ENCODE measurements at regions not wholly inside any gene's neighbourhood (a gene's known extent, or its start where the extent isn't known, plus 50 kb on each side); places are given as distances from the start of the nearest gene placed in this dataset.
"Not testable (repeated sequence)": the region's sequence is repeated elsewhere in the genome, so short reads cannot be mapped to it uniquely, and the experiment has no call there.

DNA sequence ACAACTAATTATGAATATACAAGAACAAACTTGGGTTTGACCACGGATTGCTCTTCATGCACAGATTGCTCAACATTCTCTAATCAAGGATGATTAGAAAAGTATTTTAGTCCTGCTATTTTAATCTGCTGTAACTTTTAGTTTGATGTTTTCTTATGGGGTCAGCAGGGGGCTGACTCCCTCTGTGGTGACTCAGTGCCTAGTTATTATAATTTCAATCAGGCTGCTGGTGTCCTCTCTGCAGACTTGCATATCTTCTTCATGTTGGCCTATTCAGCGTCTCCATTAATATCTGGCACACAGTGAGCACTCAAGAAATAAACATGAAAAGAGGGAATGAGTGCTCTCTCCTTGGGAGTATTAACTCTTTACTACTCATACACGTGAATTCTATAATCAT, 223.8 kb upstream of the DDI1 start:
- TF ChIP-seq EZH2phosphoT487 (IDR thresholded peaks at IDR 0.05; ENCODE audit: low read depth, severe bottlenecking, unreplicated experiment) (no peak), EZH2 (IDR thresholded peaks at IDR 0.05; ENCODE audit: borderline replicate concordance) (no peak)
- TF ChIP-seq, protein P1, sequence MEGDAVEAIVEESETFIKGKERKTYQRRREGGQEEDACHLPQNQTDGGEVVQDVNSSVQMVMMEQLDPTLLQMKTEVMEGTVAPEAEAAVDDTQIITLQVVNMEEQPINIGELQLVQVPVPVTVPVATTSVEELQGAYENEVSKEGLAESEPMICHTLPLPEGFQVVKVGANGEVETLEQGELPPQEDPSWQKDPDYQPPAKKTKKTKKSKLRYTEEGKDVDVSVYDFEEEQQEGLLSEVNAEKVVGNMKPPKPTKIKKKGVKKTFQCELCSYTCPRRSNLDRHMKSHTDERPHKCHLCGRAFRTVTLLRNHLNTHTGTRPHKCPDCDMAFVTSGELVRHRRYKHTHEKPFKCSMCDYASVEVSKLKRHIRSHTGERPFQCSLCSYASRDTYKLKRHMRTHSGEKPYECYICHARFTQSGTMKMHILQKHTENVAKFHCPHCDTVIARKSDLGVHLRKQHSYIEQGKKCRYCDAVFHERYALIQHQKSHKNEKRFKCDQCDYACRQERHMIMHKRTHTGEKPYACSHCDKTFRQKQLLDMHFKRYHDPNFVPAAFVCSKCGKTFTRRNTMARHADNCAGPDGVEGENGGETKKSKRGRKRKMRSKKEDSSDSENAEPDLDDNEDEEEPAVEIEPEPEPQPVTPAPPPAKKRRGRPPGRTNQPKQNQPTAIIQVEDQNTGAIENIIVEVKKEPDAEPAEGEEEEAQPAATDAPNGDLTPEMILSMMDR (IDR thresholded peaks at IDR 0.05; ENCODE audit: poor library complexity), result no peak

DNA sequence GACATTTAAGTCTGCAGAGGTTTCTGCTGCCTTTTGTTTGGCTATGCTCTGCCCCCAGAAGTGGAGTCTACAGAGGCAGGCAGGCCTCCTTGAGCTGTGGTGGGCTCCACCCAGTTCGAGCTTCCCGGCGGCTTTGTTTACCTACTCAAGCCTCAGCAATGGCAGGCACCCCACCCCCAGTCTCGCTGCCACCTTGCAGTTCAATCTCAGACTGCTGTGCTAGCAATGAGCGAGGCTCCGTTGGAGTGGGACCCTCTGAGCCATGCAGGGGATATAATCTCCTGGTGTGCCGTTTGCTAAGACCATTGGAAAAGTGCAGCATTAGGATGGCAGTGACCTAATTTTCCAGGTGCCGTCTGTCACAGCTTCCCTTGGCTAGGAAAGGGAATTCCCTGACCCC, 216.1 kb upstream of the DDI1 start:
- H3K4me1 ChIP-seq (ENCODE audit: insufficient read depth); H3K4me2 ChIP-seq; H3K9me3 ChIP-seq (ENCODE audit: low read depth); H3K27ac ChIP-seq; H4K20me1 ChIP-seq (ENCODE audit: insufficient read depth, poor library complexity, severe bottlenecking); H3K9me2 ChIP-seq (replicated peaks; ENCODE audit: insufficient read depth); H3K79me2 ChIP-seq; H3K27me3 ChIP-seq; H2AFZ ChIP-seq; H3K4me3 ChIP-seq; H3K36me3 ChIP-seq (replicated peaks; ENCODE audit: insufficient read depth, low read depth); DNase-seq (ENCODE audit: low spot score): not testable (repeated sequence)
- 88% methylated on average over 8 of the region's 8 CpGs for WGBS (ENCODE audit: low lambda C conversion rate, missing lambda C conversion rate)

More for the DNA sequence above, 223.8 kb upstream of the DDI1 start:
- H3K36me3 ChIP-seq (replicated peaks; ENCODE audit: insufficient read depth, low read depth), result no peaks in the 10 kb centered on the region
- no peaks in the 10 kb centered on the region for H3K27me3 ChIP-seq
- no peak overlapping the region for H2AFZ ChIP-seq
- H3K4me1 ChIP-seq (ENCODE audit: insufficient read depth), result no peaks in the 10 kb centered on the region
- H3K9me2 ChIP-seq (replicated peaks; ENCODE audit: insufficient read depth), result no peaks in the 10 kb centered on the region
- no peak for DNase-seq (ENCODE audit: low spot score)
- H4K20me1 ChIP-seq (ENCODE audit: insufficient read depth, poor library complexity, severe bottlenecking), result no peaks in the 10 kb centered on the region
- H3K79me2 ChIP-seq, result no peaks in the 10 kb centered on the region
- WGBS (ENCODE audit: low lambda C conversion rate, missing lambda C conversion rate), result 76% methylated on average over 3 of the region's 3 CpGs
- no peaks in the 10 kb centered on the region for H3K9me3 ChIP-seq (ENCODE audit: low read depth)
- H3K27ac ChIP-seq, result no peak overlapping the region
- H3K4me3 ChIP-seq, result no peak overlapping the region
- no peak overlapping the region for H3K4me2 ChIP-seq

DNA sequence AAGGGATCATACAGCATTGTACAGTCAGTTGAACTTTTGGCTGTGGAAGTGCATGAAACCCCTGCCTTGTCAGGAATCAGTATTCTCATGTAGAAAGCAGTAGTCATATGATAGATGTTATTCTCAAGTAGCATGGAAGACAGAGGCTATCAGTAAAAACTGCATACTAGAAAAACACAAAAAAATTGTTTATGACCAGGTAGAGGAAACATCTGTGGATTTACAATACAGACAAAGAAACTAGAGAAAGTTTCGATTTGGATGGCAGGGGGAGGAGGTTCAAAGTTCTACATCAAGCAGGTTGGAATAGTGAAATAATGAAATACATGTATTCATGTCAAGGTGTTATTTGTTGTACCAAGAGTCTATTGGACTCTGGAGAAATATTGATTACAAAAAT, 212.3 kb upstream of the DDI1 start:
- no peaks in the 10 kb centered on the region for H3K4me1 ChIP-seq (ENCODE audit: insufficient read depth)
- no peaks in the 10 kb centered on the region for H3K79me2 ChIP-seq
- no peaks in the 10 kb centered on the region for H3K9me3 ChIP-seq (ENCODE audit: low read depth)
- WGBS (ENCODE audit: low lambda C conversion rate, missing lambda C conversion rate), result 86% methylated on average over 1 of the region's 1 CpG
- H3K27me3 ChIP-seq, result no peaks in the 10 kb centered on the region
- TF ChIP-seq EZH2phosphoT487 (IDR thresholded peaks at IDR 0.05; ENCODE audit: low read depth, severe bottlenecking, unreplicated experiment) (no peak), EZH2 (IDR thresholded peaks at IDR 0.05; ENCODE audit: borderline replicate concordance) (no peak)
- TF ChIP-seq, protein P1 (IDR thresholded peaks at IDR 0.05; ENCODE audit: poor library complexity), result no peak
- no peak for DNase-seq (ENCODE audit: low spot score)
- H3K4me3 ChIP-seq, result no peak overlapping the region
- H3K4me2 ChIP-seq, result no peak overlapping the region
- no peaks in the 10 kb centered on the region for H3K36me3 ChIP-seq (replicated peaks; ENCODE audit: insufficient read depth, low read depth)
- H3K9me2 ChIP-seq (replicated peaks; ENCODE audit: insufficient read depth), result no peaks in the 10 kb centered on the region
- no peaks in the 10 kb centered on the region for H4K20me1 ChIP-seq (ENCODE audit: insufficient read depth, poor library complexity, severe bottlenecking)
- no peak overlapping the region for H3K27ac ChIP-seq
- H2AFZ ChIP-seq, result no peak overlapping the region

DNA sequence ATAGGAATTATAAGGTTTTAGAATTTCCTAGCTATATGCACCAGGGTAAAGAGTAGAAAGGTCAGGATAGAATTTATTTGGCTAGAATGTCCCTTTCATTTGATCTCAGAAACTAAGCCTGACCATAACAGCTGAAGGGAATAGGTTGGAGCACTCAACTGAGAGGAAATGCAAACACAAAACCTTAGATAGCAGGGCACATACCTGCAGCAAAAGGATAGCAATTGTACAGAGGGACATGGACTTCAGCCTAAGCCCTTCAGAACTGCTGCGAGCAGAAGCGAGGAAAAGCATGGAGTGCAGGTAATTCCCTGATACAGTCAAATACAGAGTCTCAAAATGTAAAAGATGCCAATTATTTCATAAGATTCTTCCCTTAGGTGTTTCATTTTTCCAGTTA, 211.0 kb upstream of the DDI1 start:
- no peaks in the 10 kb centered on the region for H4K20me1 ChIP-seq (ENCODE audit: insufficient read depth, poor library complexity, severe bottlenecking)
- H3K9me2 ChIP-seq (replicated peaks; ENCODE audit: insufficient read depth), result no peaks in the 10 kb centered on the region
- H3K27ac ChIP-seq, result no peak overlapping the region
- H3K79me2 ChIP-seq, result no peaks in the 10 kb centered on the region
- no peaks in the 10 kb centered on the region for H3K36me3 ChIP-seq (replicated peaks; ENCODE audit: insufficient read depth, low read depth)
- DNase-seq (ENCODE audit: low spot score), result no peak
- no peaks in the 10 kb centered on the region for H3K27me3 ChIP-seq
- no peaks in the 10 kb centered on the region for H3K4me1 ChIP-seq (ENCODE audit: insufficient read depth)
- TF ChIP-seq, protein P1 (IDR thresholded peaks at IDR 0.05; ENCODE audit: poor library complexity), result no peak
- TF ChIP-seq EZH2 (IDR thresholded peaks at IDR 0.05; ENCODE audit: borderline replicate concordance) (no peak), EZH2phosphoT487 (IDR thresholded peaks at IDR 0.05; ENCODE audit: low read depth, severe bottlenecking, unreplicated experiment) (no peak)
- no peak overlapping the region for H2AFZ ChIP-seq
- H3K4me2 ChIP-seq, result no peak overlapping the region
- H3K4me3 ChIP-seq, result no peak overlapping the region
- 79% methylated on average over 2 of the region's 2 CpGs for WGBS (ENCODE audit: low lambda C conversion rate, missing lambda C conversion rate)
- H3K9me3 ChIP-seq (ENCODE audit: low read depth), result no peaks in the 10 kb centered on the region
